ENCODE measurements at regions not wholly inside any gene's neighbourhood (a gene's known extent, or its start where the extent isn't known, plus 50 kb on each side); places are given as distances from the start of the nearest gene placed in this dataset.

- in situ Hi-C loops (cut with MboI; ENCODE audit: low sequenced_read_pairs, unreplicated experiment), result no loop called here
- no peak for DNase-seq (ENCODE audit: low spot score)
- TF ChIP-seq, protein P1, sequence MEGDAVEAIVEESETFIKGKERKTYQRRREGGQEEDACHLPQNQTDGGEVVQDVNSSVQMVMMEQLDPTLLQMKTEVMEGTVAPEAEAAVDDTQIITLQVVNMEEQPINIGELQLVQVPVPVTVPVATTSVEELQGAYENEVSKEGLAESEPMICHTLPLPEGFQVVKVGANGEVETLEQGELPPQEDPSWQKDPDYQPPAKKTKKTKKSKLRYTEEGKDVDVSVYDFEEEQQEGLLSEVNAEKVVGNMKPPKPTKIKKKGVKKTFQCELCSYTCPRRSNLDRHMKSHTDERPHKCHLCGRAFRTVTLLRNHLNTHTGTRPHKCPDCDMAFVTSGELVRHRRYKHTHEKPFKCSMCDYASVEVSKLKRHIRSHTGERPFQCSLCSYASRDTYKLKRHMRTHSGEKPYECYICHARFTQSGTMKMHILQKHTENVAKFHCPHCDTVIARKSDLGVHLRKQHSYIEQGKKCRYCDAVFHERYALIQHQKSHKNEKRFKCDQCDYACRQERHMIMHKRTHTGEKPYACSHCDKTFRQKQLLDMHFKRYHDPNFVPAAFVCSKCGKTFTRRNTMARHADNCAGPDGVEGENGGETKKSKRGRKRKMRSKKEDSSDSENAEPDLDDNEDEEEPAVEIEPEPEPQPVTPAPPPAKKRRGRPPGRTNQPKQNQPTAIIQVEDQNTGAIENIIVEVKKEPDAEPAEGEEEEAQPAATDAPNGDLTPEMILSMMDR (IDR thresholded peaks at IDR 0.05; ENCODE audit: borderline replicate concordance, control extremely low read depth, extremely low read depth, insufficient read depth, missing control alignments), result no peak
Observed at GRCh38 chr5:117719413-117719812, 1144.8 kb upstream of the SEMA6A start.

- DNase-seq (ENCODE audit: low spot score), result no peak
- in situ Hi-C loops (cut with MboI; ENCODE audit: low sequenced_read_pairs, unreplicated experiment), result no loop called here
- TF ChIP-seq, protein P1 (IDR thresholded peaks at IDR 0.05; ENCODE audit: borderline replicate concordance, control extremely low read depth, extremely low read depth, insufficient read depth, missing control alignments), result no peak
Observed at GRCh38 chr5:117713585-117714198, 1139.1 kb upstream of the SEMA6A start.

DNA sequence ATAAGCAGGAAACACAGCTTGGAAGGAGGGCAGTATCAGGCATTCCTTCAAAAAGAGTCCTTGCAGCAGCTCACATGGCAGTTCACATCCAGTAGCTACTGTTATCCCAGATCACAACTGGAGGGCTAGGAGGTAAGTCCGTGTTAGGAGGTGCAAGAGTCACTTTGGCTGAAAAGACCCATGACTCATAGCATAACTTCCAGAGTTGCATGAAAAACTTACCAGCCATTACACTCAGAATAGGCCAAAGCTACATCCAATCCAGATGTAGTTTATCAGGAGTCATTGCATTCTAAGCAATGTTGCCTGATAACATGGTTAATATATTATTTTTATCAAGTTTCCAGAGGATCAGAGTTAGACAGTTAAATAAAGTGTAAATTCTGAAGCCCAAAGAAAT is 1126.4 kb upstream of the SEMA6A start:
- in situ Hi-C loops (cut with MboI; ENCODE audit: low sequenced_read_pairs, unreplicated experiment), result no loop called here
- TF ChIP-seq, protein P1 (IDR thresholded peaks at IDR 0.05; ENCODE audit: borderline replicate concordance, control extremely low read depth, extremely low read depth, insufficient read depth, missing control alignments), result no peak
- no peak for DNase-seq (ENCODE audit: low spot score)

DNA sequence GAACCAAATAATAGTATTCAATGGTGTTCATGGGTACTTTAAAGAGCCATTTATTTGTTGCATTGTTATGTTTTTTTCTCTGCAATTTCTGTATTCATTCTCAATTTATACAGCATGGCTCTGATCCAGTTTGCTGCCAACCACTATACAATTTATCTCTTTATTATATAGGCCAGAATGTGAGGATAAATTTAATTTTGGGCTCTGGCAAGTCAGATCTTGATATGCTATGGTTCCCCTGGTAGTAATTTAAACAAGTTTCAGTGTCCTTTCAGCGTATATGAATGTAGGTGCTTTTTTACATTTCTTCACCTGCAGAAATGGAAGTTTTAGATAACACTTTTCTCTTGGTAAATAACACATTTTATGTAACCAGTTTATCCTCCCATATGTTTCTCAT is 1118.0 kb upstream of the SEMA6A start:
- TF ChIP-seq, protein P1 (IDR thresholded peaks at IDR 0.05; ENCODE audit: borderline replicate concordance, control extremely low read depth, extremely low read depth, insufficient read depth, missing control alignments), result no peak
- in situ Hi-C loops (cut with MboI; ENCODE audit: low sequenced_read_pairs, unreplicated experiment), result no loop called here
- no peak for DNase-seq (ENCODE audit: low spot score)

DNA sequence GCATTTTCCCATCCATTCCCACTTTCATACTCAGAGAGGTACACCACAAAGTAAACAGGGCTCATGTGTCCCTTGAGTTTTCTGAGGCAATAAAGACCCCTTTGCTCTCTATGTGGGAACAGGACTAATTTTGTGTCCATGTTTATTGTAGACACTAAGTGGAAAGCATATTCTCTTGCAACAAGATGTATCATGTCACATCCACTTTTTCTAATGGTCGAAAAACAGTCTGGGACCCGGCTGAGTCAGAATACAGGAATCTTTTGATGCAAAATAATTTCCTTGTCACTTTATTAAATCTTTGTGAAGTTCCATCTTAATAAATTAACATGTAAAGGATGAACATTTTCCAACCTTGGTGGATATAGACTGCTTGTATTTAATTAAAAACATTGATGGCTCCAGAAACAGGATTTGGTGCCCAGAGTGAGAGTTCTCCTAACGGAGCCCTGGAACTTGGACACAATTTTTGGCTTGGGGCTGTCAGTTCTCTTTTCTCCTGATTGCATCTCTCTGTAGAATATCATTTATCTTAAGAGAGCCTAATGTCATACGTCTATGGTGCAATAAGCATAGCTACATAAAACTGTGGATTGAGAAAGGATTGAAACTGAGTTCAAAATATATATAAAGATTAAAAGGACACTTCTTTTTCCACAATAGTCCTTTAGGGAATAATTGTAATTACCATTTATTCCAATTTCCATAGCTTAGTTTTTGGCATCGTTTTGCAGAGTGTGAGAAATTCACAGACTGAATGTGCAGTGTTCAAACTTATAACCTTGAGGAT is 1116.7 kb upstream of the SEMA6A start:
- no peak for DNase-seq (ENCODE audit: low spot score)
- TF ChIP-seq, protein P1 (IDR thresholded peaks at IDR 0.05; ENCODE audit: borderline replicate concordance, control extremely low read depth, extremely low read depth, insufficient read depth, missing control alignments), result no peak
- in situ Hi-C loops (cut with MboI; ENCODE audit: low sequenced_read_pairs, unreplicated experiment), result no loop called here

- TF ChIP-seq, protein P1 (IDR thresholded peaks at IDR 0.05; ENCODE audit: borderline replicate concordance, control extremely low read depth, extremely low read depth, insufficient read depth, missing control alignments), result no peak
- in situ Hi-C loops (cut with MboI; ENCODE audit: low sequenced_read_pairs, unreplicated experiment), result no loop called here
- DNase-seq (ENCODE audit: low spot score), result no peak
Observed at GRCh38 chr5:117690612-117691011, 1116.0 kb upstream of the SEMA6A start.
